SK-N-DZ (cell line): ENCODE measurements at regions not wholly inside any gene's neighbourhood (a gene's known extent, or its start where the extent isn't known, plus 50 kb on each side); places are given as distances from the start of the nearest gene placed in this dataset.
A peak's percentile ranks its signal among the peaks of the same experiment; 100 is the strongest.
"Not testable (repeated sequence)": the region's sequence is repeated elsewhere in the genome, so short reads cannot be mapped to it uniquely, and the experiment has no call there.

Experiments
- DNase-seq: peaks from one replicate; pipeline ENCODE4 v3.0.0-alpha.2; 2015; ENCODE audit warnings: low spot score

DNA sequence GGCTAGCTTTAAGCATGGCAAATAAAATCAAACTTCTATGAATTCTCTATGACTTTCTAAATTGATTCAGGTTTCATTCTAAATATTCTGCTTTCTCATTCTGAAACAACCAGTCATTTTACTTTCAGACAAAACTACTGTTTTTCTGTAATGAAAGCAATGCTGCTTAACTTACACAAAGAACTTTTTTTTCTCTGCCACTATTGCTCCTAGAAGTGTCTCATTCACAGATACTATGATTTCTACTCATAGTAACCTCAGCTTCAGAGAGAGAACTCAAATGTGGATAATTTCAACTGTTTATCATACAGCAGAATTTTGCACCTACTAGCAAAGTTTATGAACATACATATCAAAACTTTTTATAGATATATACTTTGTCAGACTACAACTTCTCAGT is 724.6 kb downstream of the SLITRK5 start:
- no peak for DNase-seq

DNA sequence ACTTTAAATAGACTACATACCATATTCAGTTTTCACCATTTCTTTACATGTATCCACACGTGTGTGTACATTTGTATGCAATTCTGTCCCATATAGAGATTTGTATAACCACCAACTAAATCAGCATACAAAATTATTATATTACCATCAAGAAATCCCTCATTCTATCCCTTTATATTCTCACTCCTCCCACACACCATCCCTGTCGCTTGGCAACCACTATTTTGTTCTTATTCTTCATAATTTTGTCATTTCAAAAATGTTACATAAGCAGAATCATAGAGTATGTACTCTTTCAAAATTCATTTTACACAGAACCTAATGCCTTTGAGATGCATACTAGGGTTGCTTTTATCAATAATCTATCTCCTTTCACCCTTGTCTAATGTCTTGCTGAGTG is 740.5 kb downstream of the SLITRK5 start:
- DNase-seq = no peak

DNA sequence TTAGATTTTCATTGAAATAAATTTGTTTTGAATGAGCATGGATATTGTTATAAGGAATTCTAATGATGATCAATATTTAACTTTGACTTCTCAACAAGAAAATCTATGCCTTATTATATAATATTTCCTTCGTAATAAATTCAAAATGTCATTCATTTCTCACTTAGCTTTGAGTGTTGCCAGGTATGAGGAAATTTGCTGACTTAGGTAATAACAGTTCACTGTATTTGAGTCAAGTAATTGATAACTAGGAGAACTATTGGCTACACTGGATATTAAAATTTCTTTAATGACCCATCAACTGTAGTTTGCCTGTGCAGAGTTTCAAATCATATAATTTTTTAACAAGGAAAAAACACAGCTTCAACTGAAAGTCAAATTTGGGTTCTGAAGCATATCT is 746.6 kb downstream of the SLITRK5 start:
- DNase-seq = no peak

DNA sequence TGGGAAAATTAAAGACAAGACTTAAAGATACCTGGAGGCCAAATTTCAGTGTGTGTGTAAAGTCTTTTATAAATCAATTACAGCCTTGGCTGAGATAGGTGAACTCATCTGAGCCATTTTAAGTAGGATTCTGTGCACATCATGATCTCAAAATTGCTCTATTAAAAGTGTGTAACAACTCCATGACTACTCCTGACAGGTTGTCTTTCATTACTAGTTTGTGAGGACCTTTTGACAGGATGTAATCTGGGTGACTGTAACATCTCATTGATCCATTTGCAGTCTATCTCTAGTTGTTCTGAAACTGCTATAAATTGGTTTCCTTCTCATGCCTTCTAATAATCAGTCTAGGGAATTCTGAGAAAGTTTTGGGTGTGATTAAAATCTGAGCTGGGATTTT is 753.3 kb downstream of the SLITRK5 start:
- no peak for DNase-seq

DNA sequence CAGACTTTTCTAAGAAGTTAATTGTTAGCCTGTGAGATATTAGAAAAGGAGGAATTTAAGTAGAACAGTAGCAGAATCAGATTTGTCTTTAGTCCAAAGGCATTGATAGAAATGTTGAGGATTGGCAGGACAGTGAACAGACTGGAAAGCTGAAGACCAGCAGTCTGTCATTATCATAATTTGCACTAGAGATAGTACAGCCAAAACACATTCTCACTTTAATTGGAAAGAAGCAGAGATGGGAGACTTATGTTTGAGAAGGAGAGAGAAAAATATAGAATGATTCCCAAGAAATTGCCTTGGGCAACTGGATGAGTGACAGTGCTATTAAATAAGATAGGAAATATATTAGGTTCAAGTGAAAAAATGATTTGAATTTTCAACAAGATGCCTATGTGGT is 755.5 kb downstream of the SLITRK5 start:
- DNase-seq = no peak

DNA sequence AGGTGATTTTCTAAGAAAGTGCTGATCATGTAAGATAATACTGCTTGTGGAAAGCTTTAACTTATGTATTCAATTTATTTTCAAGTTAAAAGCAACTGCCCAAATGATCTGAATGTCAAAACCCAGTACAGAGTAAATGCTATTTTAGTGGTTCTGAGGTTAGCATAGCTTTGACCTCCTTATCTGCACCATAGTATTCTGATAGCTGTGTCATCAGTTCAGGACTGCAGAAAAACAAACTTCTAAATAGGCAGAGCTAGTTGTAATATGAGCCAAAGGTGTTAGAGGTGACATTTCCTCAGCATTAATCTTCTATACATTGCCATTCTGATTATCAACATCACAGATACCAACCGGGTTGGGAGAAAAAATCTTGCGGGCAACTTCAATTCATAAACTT is 758.7 kb downstream of the SLITRK5 start:
- DNase-seq = no peak

DNA sequence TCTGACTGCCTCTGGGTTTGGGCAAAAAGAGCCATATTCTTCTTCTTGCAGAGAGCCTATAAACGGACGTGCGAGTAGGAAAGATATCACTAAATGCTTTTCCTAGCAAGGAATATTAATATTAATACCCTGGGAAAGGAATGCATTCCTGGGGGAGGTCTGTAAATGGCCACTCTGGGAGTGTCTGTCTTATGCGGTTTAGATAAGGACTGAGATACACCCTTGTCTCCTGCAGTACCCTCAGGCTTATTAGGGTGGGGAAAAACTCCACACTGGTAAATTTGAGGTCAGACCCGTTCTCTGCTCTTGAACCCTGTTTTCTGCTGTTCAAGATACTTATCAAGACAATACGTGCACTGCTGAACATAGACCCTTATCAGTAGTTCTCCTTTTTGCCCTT is 763.8 kb downstream of the SLITRK5 start:
- DNase-seq = no peak

DNA sequence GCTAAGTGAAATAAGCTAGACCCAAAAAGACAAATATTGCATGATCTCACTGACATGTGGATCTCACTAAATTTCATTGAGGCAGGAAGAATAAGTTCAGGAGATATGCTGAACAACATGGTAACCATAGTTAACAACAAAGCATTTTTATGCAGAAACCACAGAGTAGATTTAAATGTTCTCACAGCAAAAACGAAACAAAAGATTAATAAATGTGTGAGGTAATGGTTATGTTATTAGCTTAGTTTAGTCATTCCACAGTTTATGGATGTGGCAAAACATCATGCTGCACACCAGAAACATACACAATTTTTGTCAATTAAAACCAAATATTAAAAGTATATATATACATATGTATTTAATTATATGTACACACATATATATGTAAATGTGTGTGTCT is 765.8 kb downstream of the SLITRK5 start:
- no peak for DNase-seq

DNA sequence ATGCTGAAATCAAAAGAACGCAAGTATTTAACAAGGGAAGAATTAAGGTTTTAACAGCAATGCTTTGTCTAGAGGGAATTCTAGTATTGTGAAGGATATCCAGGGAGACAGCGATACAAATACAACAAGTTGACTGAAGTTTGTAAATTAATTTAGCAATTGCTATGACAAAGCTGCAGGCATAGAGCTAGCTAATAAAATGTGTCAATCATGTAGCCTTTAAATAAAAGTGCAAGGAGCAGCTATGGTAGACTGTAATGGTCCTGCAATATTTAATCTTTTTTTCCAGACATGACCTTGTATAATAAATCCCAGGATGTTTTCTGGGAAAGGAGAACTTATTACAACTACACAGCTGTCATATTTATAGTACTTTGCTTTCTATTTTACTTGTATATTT is 779.3 kb downstream of the SLITRK5 start:
- DNase-seq = no peak

DNA sequence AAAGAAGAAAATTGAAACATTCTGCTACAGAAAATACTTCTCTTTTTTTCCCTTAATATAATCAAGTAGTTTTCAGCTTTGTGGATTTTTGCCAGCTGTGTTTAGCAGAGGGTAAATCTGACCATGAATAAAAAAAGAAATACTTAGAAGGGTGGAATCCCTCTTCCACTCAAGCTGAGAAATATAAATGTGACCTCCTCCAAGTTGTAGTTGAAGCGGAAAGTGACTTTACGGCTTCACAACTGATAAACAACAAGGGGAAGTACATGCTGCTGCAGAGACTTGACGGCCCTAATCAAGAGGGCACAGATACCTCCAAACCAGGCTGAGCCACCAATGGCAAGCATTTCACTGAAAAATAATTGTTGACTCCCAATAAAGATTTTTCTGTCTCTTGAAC is 785.0 kb downstream of the SLITRK5 start:
- DNase-seq = no peak

DNA sequence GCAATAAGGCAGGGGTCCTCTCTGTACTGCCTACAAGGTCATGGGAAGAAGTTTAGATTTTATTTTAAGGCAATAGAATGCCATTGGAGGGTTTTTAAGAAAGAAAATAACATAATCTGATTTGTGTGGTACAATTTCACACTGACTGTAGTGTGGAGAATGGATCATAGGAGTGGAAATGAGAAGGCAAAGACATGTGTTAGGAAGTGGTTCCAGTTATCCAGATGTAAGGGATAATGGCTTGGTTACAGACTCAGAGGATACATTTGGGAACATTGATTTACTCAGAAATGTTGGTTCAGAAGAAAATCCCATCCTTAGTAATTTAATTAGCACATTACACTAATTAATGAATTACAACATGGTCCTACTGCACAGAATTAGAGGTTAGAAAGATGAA is 788.2 kb downstream of the SLITRK5 start:
- no peak for DNase-seq

DNA sequence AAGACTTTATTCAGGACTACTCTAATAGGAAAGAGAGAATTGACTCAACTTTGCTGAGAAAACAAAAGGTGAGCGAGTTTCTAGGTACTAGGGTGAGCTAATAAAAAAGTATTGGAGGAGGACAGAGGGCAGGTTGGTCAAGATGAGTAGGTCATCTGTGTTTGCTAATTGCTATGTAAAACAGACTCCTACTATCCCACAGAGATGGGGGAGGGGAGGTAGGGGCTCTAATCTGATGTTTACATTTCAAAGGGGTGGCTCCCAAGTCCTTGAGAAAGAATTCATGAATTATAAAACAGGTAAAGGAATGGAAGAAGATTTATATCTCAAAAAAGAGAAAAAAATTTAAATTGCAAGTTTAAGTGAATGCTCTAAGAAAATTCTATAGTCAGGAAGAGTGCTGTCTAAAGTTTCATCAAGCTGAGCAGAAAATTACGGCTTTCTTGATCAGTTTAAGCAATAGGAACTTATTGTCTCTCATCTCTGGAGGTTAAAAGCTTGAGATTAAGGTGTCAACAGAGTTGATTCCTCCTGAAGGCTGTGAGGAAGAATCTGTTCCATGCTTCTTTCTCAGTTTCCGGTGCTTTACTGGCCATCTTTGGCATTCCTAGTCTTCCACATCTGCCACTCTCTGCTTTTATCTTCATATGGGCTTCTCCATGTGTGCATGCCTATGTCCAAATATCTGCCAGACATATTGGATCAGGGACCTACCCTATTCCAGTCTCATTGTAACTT is 790.3 kb downstream of the SLITRK5 start:
- DNase-seq = no peak

DNA sequence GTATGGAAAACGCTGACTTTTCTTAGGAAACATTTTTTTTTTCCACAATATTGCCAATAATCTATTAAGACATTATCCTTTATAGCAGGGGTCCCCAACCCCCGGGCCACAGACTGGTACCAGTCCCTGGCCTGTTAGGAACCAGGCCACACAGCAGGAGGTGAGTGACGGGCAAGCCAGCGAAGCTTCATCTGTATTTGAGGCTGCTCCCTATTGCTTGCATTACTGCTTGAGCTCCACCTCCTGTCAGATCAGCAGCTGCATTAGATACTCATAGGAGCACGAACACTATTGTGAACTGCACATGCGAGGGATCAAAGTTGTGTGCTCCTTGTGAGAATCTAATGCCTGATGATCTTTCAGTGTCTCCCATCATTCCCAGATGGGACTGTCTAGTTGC is 793.7 kb downstream of the SLITRK5 start:
- DNase-seq = no peak

DNA sequence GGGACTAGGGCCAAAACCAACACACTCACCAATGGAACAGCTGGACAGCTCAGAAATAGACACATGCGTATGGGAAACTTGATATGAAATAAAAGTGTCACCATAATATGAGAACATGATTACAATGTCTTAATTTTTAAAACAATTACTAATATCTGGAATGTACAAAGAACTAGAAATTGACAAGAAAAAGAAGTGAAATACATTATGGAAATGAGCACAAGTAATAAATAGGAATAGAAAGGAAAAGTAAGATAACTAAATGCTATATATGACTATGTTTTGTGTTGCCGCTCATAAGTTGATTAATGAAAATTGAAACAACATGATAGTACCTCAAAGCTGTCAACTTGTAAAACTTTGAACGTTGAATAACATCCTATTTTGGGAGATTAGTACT is 801.1 kb downstream of the SLITRK5 start:
- DNase-seq = no peak

DNA sequence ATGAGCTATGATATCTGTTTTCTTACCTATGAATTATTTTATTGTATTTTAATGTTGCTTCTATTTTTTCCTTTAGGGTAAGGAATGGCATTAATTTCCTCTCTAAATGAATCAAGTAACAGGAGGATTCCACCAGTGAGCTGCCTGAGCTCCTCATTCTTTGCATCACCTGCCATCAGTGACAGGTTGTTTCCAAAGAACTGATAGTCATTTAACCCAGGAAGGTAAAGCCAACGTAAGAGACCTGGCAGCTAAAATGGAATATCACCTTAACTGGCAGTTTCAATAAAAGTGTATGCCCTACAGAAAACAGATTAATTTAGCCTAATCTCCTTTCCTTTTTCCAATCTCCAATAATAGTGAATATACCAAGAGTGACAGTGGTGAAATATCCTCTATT is 812.0 kb downstream of the SLITRK5 start:
- no peak for DNase-seq

DNA sequence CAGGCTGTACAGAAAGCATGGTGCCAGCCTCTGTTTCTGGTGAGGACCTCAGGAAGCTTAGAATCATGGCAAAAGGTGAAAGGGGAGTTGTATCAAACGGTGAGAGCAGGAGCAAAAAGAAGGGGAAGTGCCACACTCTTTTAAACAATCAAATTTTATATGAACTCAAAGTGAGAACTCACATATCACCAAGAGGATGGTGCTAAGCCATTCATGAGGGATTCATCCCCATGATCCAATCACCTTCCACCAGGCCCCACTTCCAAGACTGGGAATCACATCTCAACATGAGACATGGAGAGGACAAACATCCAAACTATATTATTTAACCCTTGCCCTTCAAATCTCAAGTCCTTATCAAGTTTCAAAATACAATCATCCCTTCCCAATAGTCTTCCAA is 836.7 kb downstream of the SLITRK5 start:
- no peak for DNase-seq

DNA sequence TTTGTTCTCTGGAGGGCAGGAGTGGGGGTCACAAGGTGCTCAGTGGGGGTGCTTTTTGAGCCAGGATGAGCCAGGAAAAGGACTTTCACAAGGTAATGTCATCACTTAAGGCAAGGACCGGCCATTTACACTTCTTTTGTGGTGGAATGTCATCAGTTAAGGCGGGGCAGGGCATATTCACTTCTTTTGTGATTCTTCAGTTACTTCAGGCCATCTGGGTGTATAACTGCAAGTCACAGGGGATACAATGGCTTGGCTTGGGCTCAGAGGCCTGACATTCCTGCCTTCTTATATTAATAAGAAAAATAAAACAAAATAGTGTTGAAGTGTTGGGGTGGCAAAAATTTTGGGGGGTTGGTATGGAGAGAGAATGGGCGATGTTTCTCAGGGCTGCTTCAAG is 841.8 kb downstream of the SLITRK5 start:
- DNase-seq = not testable (repeated sequence)

DNA sequence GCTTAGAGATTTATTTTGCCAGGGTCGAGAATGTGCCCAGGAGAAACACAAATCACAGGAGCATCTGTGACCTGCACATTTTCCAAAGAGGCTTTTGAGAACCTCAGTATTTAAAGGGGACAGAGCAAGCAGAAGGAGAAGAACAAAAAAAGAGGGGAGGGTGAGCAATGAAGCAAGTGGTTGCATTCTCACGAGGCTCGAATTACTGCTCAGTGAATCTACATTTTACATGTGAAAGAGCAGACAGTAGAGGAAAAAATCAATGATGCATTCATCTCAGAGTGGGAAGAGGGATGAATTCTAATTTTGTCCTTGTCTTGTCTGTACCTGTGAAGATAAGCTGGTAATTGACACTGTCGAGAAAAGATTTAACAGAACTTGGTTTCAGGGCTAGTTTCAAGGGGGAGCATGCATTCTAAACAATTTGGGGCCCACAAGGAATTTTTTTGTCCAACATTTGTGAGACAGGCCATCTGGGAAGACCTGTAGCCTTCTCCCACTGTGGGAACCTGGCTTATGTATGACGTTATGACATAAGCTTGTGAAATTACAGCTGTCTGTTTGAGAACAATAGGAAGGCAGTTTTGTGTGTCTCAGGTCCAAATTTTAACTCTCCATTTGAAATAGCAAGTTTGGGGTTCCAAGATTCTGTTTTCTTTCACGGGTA is 855.1 kb downstream of the SLITRK5 start:
- DNase-seq = peak; percentile 9

DNA sequence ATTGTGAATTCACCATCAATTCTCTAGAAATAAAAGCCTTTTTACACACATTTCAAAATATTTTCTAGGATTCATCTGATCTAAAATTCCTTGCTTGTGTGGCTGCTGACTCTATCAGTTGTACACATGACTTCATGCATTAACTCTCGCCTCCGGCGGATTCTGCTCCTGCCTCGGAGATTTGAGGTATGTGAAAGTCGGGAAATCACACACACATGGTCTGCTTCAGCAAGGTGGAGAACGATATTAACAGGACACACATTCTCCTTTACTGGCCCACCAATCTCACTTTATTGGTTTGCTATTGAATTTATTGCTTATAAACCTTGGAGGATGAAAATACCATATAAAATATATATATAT is 855.7 kb downstream of the SLITRK5 start:
- no peak for DNase-seq

DNA sequence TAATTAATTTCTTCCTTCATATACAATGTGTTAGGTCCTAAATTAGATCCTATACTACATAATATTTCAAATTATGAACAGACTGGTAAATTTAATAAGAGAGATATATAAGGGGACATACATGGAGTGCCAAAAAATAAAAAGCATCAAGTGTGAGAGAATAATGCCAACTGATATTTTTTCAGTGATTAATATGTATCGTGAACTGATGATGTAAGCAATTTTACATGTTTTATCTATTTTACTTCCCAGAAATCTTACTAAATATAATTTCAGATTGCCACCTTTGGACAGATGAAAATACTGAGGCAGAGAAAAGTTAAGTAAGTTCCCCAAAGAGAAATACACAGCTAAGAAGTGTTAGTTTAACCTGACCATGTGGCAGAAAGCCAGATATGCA is 870.8 kb downstream of the SLITRK5 start:
- DNase-seq = no peak

DNA sequence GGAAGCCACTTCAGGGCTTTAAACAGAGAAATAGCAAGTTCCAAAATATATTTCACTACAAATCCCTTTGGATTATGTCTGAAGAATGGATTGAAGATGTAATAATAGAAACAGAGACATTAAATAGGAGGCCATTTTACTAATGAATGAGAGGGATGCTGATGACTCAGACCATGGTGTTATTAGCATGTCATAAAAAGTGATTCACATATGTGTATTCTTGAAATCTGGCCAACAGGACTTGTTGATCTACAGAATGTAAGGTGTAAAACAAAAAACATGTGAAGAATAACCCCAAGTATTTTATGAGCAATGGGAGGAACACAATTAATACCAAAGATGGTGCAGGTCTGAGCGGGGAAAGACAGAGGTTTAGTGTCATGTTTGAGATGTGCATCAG is 873.7 kb downstream of the SLITRK5 start:
- no peak for DNase-seq

DNA sequence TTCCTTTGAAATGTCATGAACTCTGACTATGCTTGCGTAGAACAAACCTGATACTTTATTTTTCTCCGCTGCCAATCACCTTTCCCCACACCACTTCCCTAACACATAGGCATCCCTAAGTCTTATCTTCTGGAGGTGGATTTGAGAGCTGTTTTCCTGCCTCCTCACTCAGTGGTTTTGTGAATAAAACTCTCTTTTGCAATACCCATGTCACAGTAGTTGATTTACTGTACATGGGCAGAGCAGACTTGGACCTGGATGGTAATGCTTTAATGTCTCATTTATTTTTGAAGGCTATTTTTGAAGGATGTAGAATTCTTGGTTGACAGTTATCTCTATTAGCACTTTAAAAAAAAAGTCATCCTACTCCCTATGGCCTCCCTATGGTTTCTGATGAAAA is 881.8 kb downstream of the SLITRK5 start:
- DNase-seq = no peak

DNA sequence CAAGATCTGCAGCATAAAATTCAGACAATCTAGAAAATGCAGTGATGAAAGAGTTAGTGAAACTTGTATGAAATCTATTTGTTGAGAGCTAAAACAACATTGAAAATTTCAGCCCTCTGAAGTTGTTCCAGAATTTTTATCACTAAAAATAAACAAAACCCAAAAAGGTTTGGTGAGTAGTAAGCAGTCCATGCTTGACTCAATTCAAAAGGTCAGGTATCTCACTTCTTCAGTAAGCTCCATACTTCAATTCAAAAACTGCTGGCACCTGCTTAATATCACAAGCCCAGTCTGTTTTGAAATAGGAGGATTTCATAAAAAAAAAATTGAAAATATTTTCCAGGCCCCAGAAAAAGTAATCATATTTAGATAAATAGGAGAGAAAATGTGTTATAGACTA is 894.4 kb downstream of the SLITRK5 start:
- no peak for DNase-seq

DNA sequence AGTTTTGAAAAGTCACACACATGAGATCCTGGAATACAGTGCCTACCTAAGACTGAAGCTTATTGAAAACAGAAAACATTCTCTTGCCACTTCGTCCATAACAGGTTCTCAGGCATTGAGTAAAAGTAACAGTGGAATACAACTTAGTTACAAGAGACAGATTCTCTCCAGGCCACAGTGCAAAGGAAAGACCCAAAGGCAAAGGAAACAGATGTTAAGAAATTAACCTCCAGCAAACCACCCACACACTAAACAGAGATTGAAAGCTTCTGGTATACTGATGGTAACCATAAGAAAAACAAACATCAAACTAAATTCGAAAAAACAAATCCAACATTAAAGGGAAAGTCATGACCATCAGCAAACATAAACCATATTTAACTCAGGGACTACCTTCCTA is 914.7 kb downstream of the SLITRK5 start:
- no peak for DNase-seq
